ENCODE measurements at regions not wholly inside any gene's neighbourhood (a gene's known extent, or its start where the extent isn't known, plus 50 kb on each side); places are given as distances from the start of the nearest gene placed in this dataset.

DNA sequence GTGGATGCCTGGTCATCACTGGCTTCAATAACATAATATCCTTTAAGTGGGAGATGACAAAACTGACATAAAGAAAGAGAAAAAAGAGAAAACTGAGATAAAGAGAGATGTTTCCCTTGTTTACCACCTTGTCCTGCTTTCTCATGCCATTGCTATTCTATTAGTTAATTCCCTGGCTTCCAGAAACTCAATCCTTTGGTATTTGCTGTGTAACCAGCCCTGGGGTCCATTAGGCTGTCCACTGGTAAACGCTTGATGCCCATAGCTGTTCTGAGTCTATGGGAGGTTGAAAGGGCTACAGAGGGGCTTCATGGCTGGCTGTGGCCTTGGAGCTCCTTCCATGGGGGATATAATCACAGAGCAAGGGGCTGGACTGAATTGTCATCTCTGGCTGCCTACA lies 243.4 kb upstream of the PLET1 start:
- H3K27ac ChIP-seq (ENCODE audit: low read depth, low read length) = no peak overlapping the region
- DNase-seq (ENCODE audit: low read depth, low spot score) = no peak
- no peaks in the 10 kb centered on the region for H3K27me3 ChIP-seq (ENCODE audit: control insufficient read depth, insufficient read depth, low read length)
- TF ChIP-seq, protein P1, sequence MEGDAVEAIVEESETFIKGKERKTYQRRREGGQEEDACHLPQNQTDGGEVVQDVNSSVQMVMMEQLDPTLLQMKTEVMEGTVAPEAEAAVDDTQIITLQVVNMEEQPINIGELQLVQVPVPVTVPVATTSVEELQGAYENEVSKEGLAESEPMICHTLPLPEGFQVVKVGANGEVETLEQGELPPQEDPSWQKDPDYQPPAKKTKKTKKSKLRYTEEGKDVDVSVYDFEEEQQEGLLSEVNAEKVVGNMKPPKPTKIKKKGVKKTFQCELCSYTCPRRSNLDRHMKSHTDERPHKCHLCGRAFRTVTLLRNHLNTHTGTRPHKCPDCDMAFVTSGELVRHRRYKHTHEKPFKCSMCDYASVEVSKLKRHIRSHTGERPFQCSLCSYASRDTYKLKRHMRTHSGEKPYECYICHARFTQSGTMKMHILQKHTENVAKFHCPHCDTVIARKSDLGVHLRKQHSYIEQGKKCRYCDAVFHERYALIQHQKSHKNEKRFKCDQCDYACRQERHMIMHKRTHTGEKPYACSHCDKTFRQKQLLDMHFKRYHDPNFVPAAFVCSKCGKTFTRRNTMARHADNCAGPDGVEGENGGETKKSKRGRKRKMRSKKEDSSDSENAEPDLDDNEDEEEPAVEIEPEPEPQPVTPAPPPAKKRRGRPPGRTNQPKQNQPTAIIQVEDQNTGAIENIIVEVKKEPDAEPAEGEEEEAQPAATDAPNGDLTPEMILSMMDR (IDR thresholded peaks at IDR 0.05; ENCODE audit: low read depth, low read length) = no peak
- H3K4me3 ChIP-seq (ENCODE audit: low read depth, low read length) = no peak overlapping the region
- ChIA-PET POLR2A (no interaction called here), CTCF (no interaction called here)
- H3K9me3 ChIP-seq (ENCODE audit: control insufficient read depth, insufficient read depth, low read length) = no peaks in the 10 kb centered on the region

DNA sequence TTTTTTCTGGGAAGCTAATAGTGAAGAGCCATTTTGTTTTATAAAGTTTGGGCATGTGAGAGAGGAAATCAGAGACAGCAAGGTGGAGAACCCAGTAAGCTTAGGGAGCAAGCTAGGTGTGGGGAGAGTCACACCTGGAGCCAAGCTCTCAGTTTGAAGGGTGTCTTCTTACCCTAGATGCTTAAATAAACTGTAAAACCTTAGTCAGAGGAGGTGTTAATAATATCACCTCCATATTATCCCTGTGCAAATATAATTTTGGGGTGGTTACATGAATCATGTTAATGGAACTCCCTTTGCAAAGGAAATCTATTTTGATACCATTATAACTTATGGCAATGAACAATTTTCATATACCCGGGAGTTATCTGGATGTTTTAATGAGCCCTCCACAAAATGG lies 246.2 kb upstream of the PLET1 start:
- Histone ChIP-seq H3K27ac (ENCODE audit: low read depth, low read length) (no peak overlapping the region), H3K9me3 (ENCODE audit: control insufficient read depth, insufficient read depth, low read length) (no peaks in the 10 kb centered on the region), H3K27me3 (ENCODE audit: control insufficient read depth, insufficient read depth, low read length) (no peaks in the 10 kb centered on the region), H3K4me3 (ENCODE audit: low read depth, low read length) (no peak overlapping the region)
- CTCF ChIA-PET = interaction anchor here (1.0 kb wide), 1 partner anchor 49 kb away, joined by 4 read pairs; no protein-coding TSS in a partner anchor
- DNase-seq (ENCODE audit: low read depth, low spot score) = no peak
- POLR2A ChIA-PET = no interaction called here
- TF ChIP-seq, protein P1 (IDR thresholded peaks at IDR 0.05; ENCODE audit: low read depth, low read length) = no peak

DNA sequence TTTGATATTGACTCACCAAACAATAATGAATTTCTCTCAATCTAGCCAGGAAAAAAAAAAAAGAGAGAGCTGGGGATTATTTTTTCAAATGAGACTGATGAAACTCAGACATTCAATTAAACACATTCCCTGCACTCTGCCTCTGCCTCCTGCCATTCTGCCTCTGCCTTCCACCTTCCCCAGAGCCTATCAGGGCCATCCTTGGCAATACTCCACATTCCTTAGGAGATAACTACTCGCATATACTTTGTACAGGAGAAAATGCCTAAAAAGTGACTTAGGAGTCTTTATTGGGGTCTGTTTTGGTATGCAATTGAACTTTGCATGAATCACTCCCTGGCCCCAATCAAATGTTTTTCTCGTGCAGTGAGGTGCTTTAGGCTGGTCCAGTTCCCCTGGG lies 246.6 kb upstream of the PLET1 start:
- Histone ChIP-seq H3K4me3 (ENCODE audit: low read depth, low read length) (no peak overlapping the region), H3K27ac (ENCODE audit: low read depth, low read length) (no peak overlapping the region), H3K27me3 (ENCODE audit: control insufficient read depth, insufficient read depth, low read length) (no peaks in the 10 kb centered on the region), H3K9me3 (ENCODE audit: control insufficient read depth, insufficient read depth, low read length) (no peaks in the 10 kb centered on the region)
- TF ChIP-seq, protein P1 (IDR thresholded peaks at IDR 0.05; ENCODE audit: low read depth, low read length) = no peak
- CTCF ChIA-PET = interaction anchor here (1.0 kb wide), 1 partner anchor 49 kb away, joined by 4 read pairs; no protein-coding TSS in a partner anchor
- POLR2A ChIA-PET = no interaction called here
- DNase-seq (ENCODE audit: low read depth, low spot score) = no peak

DNA sequence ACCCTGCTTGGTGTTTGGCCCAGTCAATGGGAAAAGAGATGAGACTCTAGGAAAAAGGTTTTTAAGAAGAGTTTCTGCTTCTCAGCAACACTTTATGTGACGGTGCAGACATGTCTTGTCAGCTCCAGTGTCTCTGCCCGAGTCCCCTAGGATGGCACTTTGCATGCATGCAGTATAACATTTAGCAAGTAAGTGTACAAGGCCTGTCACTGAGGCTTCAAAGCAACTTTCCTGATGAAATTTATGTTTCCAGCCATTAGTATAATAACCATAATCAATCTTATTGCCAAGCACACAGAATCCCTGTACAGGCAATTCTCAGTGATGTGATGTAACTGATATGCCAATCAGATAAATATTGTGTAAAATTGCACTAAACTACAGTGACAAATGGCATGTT lies 248.1 kb upstream of the PLET1 start:
- TF ChIP-seq, protein P1 (IDR thresholded peaks at IDR 0.05; ENCODE audit: low read depth, low read length) = no peak
- DNase-seq (ENCODE audit: low read depth, low spot score) = no peak
- Histone ChIP-seq H3K27me3 (ENCODE audit: control insufficient read depth, insufficient read depth, low read length) (no peaks in the 10 kb centered on the region), H3K27ac (ENCODE audit: low read depth, low read length) (no peak overlapping the region), H3K4me3 (ENCODE audit: low read depth, low read length) (no peak overlapping the region), H3K9me3 (ENCODE audit: control insufficient read depth, insufficient read depth, low read length) (no peaks in the 10 kb centered on the region)
- CTCF ChIA-PET = no interaction called here
- POLR2A ChIA-PET = no interaction called here

DNA sequence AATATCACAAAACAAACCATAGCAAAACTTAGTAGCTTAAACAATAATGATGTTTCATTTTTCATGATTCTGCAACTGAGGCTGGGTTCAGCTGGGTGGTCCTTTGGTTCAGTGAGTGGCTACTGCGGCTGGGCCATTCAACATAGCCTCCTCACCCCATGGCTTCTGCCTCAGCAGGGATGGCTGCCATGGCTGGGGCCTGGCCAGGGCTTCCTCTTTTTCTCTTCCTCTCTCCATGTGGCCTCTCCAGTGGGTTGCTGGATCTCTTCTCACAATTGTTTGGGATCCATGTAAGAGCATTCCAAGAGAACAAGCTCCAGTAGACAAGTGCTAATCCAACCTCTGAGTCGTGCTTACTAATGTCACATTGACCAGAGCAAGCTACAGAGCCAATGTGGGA lies 248.6 kb upstream of the PLET1 start:
- Histone ChIP-seq H3K9me3 (ENCODE audit: control insufficient read depth, insufficient read depth, low read length) (no peaks in the 10 kb centered on the region), H3K27me3 (ENCODE audit: control insufficient read depth, insufficient read depth, low read length) (no peaks in the 10 kb centered on the region), H3K4me3 (ENCODE audit: low read depth, low read length) (no peak overlapping the region), H3K27ac (ENCODE audit: low read depth, low read length) (no peak overlapping the region)
- DNase-seq (ENCODE audit: low read depth, low spot score) = no peak
- TF ChIP-seq, protein P1 (IDR thresholded peaks at IDR 0.05; ENCODE audit: low read depth, low read length) = no peak
- ChIA-PET CTCF (no interaction called here), POLR2A (no interaction called here)

Data from AG04450 (cell line).